Superior temporal gyrus (tissue), 1 donor: ENCODE measurements at regions not wholly inside any gene's neighbourhood (a gene's known extent, or its start where the extent isn't known, plus 50 kb on each side); places are given as distances from the start of the nearest gene placed in this dataset.

Experiments used
- DNase-seq: peaks from one replicate; pipeline ENCODE4 v3.0.0-alpha.2; 2016; ENCODE audit errors: extremely low spot score

GRCh38 chr5:153880106-153880505 is 158.6 kb downstream of the FAM114A2 start:
- DNase-seq = no peak

DNA sequence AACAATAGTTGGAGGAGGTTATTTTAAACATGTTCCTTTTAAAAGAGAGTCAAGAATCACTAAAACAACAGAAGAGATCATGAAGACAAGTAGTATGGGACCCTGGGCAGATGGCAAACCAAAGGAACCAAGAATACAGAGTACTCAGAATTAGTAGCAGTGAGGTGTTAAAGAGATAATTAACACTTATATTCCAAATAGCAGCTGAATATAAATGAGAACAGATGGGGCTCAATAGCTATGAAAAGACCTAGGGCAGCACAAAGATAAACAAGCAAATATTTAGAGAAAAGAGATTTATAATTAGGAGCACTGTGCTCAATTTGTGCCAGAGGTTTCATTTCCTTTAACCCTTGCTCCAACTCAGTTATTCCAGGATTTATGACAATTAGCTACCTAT is 159.1 kb downstream of the FAM114A2 start:
- no peak for DNase-seq

DNA sequence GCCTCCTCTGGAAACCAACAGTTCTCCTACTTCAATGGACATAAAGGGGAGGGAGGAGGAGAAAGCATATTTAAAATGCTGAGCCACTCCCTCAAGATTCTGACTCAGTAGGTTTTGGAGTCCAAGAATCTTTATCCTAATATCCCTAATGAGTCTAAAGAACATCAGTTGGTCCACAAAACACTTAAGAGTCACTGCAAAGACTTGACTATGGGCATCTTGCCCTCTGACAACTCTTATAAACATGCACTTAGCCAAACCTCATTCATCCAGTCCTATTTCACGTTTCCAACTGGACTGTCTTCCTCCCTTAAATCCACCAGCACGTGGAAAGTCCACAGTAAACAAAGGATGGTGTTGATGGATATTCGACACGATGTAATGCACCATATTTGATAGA is 172.5 kb downstream of the FAM114A2 start:
- no peak for DNase-seq

DNA sequence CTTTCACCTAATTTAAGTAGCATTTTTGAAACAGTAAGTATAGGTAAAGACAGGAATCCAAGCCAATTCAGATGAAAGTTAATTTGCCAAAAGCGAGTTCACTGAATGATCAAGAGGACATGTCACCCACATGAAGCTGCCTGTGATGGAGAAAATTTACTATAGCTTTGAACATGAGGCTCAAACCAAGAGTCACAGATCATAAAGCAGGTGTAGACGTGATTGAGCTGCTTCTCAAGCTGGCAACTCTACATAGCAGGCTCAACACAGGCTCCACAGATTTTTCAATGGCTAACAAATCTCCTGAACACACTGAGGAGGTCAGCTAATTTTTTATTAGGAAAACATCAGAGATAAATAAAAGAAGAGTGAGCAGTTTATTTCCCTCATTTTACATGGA is 173.7 kb downstream of the FAM114A2 start:
- DNase-seq = no peak

GRCh38 chr5:153863951-153864350 is 174.8 kb downstream of the FAM114A2 start:
- DNase-seq = no peak
